ENCODE measurements at regions not wholly inside any gene's neighbourhood (a gene's known extent, or its start where the extent isn't known, plus 50 kb on each side); places are given as distances from the start of the nearest gene placed in this dataset.
A peak's percentile ranks its signal among the peaks of the same experiment; 100 is the strongest.

- TF ChIP-seq ZIK1 (CRISPR knock-in tag; IDR thresholded peaks at IDR 0.05; ENCODE audit: borderline replicate concordance, low read depth), result no peak
- TF ChIP-seq, protein P1, sequence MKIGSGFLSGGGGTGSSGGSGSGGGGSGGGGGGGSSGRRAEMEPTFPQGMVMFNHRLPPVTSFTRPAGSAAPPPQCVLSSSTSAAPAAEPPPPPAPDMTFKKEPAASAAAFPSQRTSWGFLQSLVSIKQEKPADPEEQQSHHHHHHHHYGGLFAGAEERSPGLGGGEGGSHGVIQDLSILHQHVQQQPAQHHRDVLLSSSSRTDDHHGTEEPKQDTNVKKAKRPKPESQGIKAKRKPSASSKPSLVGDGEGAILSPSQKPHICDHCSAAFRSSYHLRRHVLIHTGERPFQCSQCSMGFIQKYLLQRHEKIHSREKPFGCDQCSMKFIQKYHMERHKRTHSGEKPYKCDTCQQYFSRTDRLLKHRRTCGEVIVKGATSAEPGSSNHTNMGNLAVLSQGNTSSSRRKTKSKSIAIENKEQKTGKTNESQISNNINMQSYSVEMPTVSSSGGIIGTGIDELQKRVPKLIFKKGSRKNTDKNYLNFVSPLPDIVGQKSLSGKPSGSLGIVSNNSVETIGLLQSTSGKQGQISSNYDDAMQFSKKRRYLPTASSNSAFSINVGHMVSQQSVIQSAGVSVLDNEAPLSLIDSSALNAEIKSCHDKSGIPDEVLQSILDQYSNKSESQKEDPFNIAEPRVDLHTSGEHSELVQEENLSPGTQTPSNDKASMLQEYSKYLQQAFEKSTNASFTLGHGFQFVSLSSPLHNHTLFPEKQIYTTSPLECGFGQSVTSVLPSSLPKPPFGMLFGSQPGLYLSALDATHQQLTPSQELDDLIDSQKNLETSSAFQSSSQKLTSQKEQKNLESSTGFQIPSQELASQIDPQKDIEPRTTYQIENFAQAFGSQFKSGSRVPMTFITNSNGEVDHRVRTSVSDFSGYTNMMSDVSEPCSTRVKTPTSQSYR (CRISPR knock-in tag; IDR thresholded peaks at IDR 0.05; ENCODE audit: borderline replicate concordance), result no peak
- no peak for TF ChIP-seq RELA (CRISPR knock-in tag; IDR thresholded peaks at IDR 0.05)
- no peak for TF ChIP-seq SMC3 (IDR thresholded peaks at IDR 0.05; ENCODE audit: low read length)
- no peak for TF ChIP-seq EZH2 (conservative IDR thresholded peaks at IDR 0.05; ENCODE audit: low read depth, low read length)
- no peak for TF ChIP-seq ESRRA (CRISPR knock-in tag; IDR thresholded peaks at IDR 0.05; ENCODE audit: low read depth)
- TF ChIP-seq GABPA (IDR thresholded peaks at IDR 0.05; ENCODE audit: low read depth, low read length), result no peak
- TF ChIP-seq GABPA (CRISPR knock-in tag; IDR thresholded peaks at IDR 0.05; ENCODE audit: low read depth), result no peak
- no peak for TF ChIP-seq TSC22D2 (CRISPR knock-in tag; IDR thresholded peaks at IDR 0.05; ENCODE audit: borderline replicate concordance)
- TF ChIP-seq, protein P2, sequence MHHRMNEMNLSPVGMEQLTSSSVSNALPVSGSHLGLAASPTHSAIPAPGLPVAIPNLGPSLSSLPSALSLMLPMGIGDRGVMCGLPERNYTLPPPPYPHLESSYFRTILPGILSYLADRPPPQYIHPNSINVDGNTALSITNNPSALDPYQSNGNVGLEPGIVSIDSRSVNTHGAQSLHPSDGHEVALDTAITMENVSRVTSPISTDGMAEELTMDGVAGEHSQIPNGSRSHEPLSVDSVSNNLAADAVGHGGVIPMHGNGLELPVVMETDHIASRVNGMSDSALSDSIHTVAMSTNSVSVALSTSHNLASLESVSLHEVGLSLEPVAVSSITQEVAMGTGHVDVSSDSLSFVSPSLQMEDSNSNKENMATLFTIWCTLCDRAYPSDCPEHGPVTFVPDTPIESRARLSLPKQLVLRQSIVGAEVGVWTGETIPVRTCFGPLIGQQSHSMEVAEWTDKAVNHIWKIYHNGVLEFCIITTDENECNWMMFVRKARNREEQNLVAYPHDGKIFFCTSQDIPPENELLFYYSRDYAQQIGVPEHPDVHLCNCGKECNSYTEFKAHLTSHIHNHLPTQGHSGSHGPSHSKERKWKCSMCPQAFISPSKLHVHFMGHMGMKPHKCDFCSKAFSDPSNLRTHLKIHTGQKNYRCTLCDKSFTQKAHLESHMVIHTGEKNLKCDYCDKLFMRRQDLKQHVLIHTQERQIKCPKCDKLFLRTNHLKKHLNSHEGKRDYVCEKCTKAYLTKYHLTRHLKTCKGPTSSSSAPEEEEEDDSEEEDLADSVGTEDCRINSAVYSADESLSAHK (CRISPR knock-in tag; IDR thresholded peaks at IDR 0.05; ENCODE audit: borderline replicate concordance), result no peak
- no peak for TF ChIP-seq ZNF431 (CRISPR knock-in tag; IDR thresholded peaks at IDR 0.05; ENCODE audit: borderline replicate concordance, low read depth)
- TF ChIP-seq HBP1 (CRISPR knock-in tag; IDR thresholded peaks at IDR 0.05; ENCODE audit: low read depth), result no peak
- TF ChIP-seq HIVEP1 (CRISPR knock-in tag; IDR thresholded peaks at IDR 0.05), result no peak
- TF ChIP-seq MAZ (IDR thresholded peaks at IDR 0.05; ENCODE audit: borderline replicate concordance, low read depth, low read length), result no peak
- TF ChIP-seq MAZ (CRISPR knock-in tag; IDR thresholded peaks at IDR 0.05; ENCODE audit: low read depth), result no peak
- TF ChIP-seq, protein P3, sequence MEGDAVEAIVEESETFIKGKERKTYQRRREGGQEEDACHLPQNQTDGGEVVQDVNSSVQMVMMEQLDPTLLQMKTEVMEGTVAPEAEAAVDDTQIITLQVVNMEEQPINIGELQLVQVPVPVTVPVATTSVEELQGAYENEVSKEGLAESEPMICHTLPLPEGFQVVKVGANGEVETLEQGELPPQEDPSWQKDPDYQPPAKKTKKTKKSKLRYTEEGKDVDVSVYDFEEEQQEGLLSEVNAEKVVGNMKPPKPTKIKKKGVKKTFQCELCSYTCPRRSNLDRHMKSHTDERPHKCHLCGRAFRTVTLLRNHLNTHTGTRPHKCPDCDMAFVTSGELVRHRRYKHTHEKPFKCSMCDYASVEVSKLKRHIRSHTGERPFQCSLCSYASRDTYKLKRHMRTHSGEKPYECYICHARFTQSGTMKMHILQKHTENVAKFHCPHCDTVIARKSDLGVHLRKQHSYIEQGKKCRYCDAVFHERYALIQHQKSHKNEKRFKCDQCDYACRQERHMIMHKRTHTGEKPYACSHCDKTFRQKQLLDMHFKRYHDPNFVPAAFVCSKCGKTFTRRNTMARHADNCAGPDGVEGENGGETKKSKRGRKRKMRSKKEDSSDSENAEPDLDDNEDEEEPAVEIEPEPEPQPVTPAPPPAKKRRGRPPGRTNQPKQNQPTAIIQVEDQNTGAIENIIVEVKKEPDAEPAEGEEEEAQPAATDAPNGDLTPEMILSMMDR (CRISPR knock-in tag; IDR thresholded peaks at IDR 0.05), result peak; percentile 63
Observed at GRCh38 chr2:204072443-204073324, 136.1 kb downstream of the ICOS start.
